H1 (cell line): ENCODE measurements at regions not wholly inside any gene's neighbourhood (a gene's known extent, or its start where the extent isn't known, plus 50 kb on each side); places are given as distances from the start of the nearest gene placed in this dataset.

Experiments used
- CTCF ChIA-PET: fragments of 300-600 bp; sonication (Branson Sonifier 250); formaldehyde crosslinking; loops from one replicate; lab custom pipeline; 2021; ENCODE audit not compliant: partially characterized antibody; lab: Charles Lee
- POLR2A ChIA-PET: fragments of 300-600 bp; sonication (Branson Sonifier 250); formaldehyde crosslinking; loops from one replicate; lab custom pipeline; 2021; ENCODE audit warnings: inconsistent platforms; ENCODE audit not compliant: partially characterized antibody; lab: Charles Lee
- DNase-seq, 2 experiments: peaks; one replicate each; pipeline versions ENCODE4 v3.0.0 to v3.0.0-alpha.2; 2010 to 2022; ENCODE audit warnings: low spot score in 2 of 2, low read depth in 1 of 2, mixed read lengths in 1 of 2
- FAIRE-seq: peaks from 2 replicates; lab custom pipeline; 2011; peaks lifted over from hg19 to GRCh38; lab: Jason Lieb, UNC
- H2AFZ ChIP-seq: 2 replicates; pipeline ENCODE4 v1.8.1; 2012; ENCODE audit warnings: low read length, inconsistent platforms
- H2AK5ac ChIP-seq: 2 replicates; pipeline ENCODE4 v1.6.1; 2013; ENCODE audit warnings: low read depth, low read length
- H2BK120ac ChIP-seq: replicated peaks from 2 replicates; pipeline ENCODE3; 2013; ENCODE audit warnings: low read depth, low read length, inconsistent platforms
- H2BK12ac ChIP-seq: 2 replicates; pipeline ENCODE4 v1.6.1; 2013; ENCODE audit warnings: low read depth, low read length
- H2BK15ac ChIP-seq: 2 replicates; pipeline ENCODE4 v1.6.1; 2013; ENCODE audit warnings: low read length
- H2BK20ac ChIP-seq: 2 replicates; pipeline ENCODE4 v1.6.1; 2013; ENCODE audit warnings: low read length
- H2BK5ac ChIP-seq: 2 replicates; pipeline ENCODE4 v1.6.1; 2013; ENCODE audit warnings: low read depth, low read length
- H3K14ac ChIP-seq: 2 replicates; pipeline ENCODE4 v1.6.1; 2013; ENCODE audit warnings: inconsistent platforms; ENCODE audit not compliant: insufficient read length
- H3K18ac ChIP-seq: 2 replicates; pipeline ENCODE4 v1.6.1; 2013; ENCODE audit warnings: low read length; ENCODE audit errors: extremely low read depth
- H3K23ac ChIP-seq: 2 replicates; pipeline ENCODE4 v1.6.1; 2013; ENCODE audit warnings: inconsistent platforms; ENCODE audit not compliant: insufficient read length
- H3K23me2 ChIP-seq: 2 replicates; pipeline ENCODE4 v1.6.1; 2013; ENCODE audit warnings: low read depth, low read length
- H3K27ac ChIP-seq: 2 replicates; pipeline ENCODE4 v1.6.1; 2011; ENCODE audit warnings: low read depth, low read length, inconsistent platforms
- H3K27me3 ChIP-seq, 4 experiments: replicated peaks in 1 of 4; 1 replicate in 1 of 4; 2 replicates in 3 of 4; pipeline versions ENCODE4 v1.6.1 to v1.8.1; 2011 to 2013; ENCODE audit warnings: low read length in 3 of 4, mild to moderate bottlenecking in 3 of 4, inconsistent platforms in 2 of 4, mixed read lengths in 2 of 4, moderate library complexity in 1 of 4; ENCODE audit not compliant: control insufficient read depth in 3 of 4, insufficient read depth in 3 of 4; ENCODE audit errors: extremely low read depth in 1 of 4
- H3K36me3 ChIP-seq, 4 experiments: 2 replicates each; pipeline versions ENCODE4 v1.6.1 to v1.8.1; 2011 to 2013; ENCODE audit warnings: mild to moderate bottlenecking in 4 of 4, low read length in 3 of 4, moderate library complexity in 2 of 4, control low read depth in 1 of 4, inconsistent platforms in 1 of 4; ENCODE audit not compliant: insufficient read depth in 4 of 4, control insufficient read depth in 2 of 4
- H3K4ac ChIP-seq: replicated peaks from 2 replicates; pipeline ENCODE3; 2013; ENCODE audit warnings: low read length, low read depth, mixed read lengths, inconsistent platforms; ENCODE audit not compliant: insufficient read length
- H3K4me1 ChIP-seq, 4 experiments: replicated peaks in 1 of 4; 1 replicate in 1 of 4; 2 replicates in 3 of 4; pipeline versions ENCODE4 v1.6.1 to v1.8.1; 2011 to 2013; ENCODE audit warnings: low read length in 3 of 4, inconsistent platforms in 2 of 4, mixed read lengths in 1 of 4; ENCODE audit not compliant: insufficient read depth in 4 of 4, control insufficient read depth in 3 of 4
- H3K4me2 ChIP-seq, 2 experiments: 2 replicates each; pipeline versions ENCODE4 v1.6.1 to v1.8.1; 2011 to 2013; ENCODE audit warnings: low read depth in 2 of 2, low read length in 2 of 2, control low read depth in 1 of 2, inconsistent platforms in 1 of 2, mild to moderate bottlenecking in 1 of 2; ENCODE audit not compliant: insufficient read depth in 1 of 2
- H3K4me3 ChIP-seq, 4 experiments: fragments of 200-600, 300-600 bp in 1 of 4; sonication (generic), shearing (Covaris generic), sonication (Bioruptor Twin) in 1 of 4; 2 replicates each; pipeline versions ENCODE4 v1.5.1 to v1.8.1; 2011 to 2016; ENCODE audit warnings: low read length in 4 of 4, low read depth in 3 of 4, control low read depth in 2 of 4, inconsistent platforms in 2 of 4, mild to moderate bottlenecking in 2 of 4, mixed read lengths in 1 of 4, moderate library complexity in 1 of 4; ENCODE audit not compliant: insufficient read depth in 2 of 4; ENCODE audit errors: extremely low read depth in 1 of 4
- H3K56ac ChIP-seq: replicated peaks from 2 replicates; pipeline ENCODE3; 2013; ENCODE audit warnings: low read depth, mild to moderate bottlenecking, mixed read lengths, low read length, inconsistent platforms; ENCODE audit not compliant: insufficient read length
- H3K79me1 ChIP-seq: 2 replicates; pipeline ENCODE4 v1.6.1; 2013; ENCODE audit warnings: low read depth, low read length, control low read depth
- H3K79me2 ChIP-seq, 2 experiments: 2 replicates each; pipeline versions ENCODE4 v1.6.1 to v1.8.1; 2012 to 2013; ENCODE audit warnings: low read length in 2 of 2, mild to moderate bottlenecking in 2 of 2, inconsistent platforms in 1 of 2; ENCODE audit not compliant: insufficient read depth in 2 of 2, control insufficient read depth in 1 of 2
- H3K9ac ChIP-seq, 4 experiments: replicated peaks in 1 of 4; 1 replicate in 1 of 4; 2 replicates in 3 of 4; pipeline versions ENCODE4 v1.6.1 to v1.8.1; 2011 to 2013; ENCODE audit warnings: low read depth in 3 of 4, low read length in 3 of 4, control low read depth in 2 of 4, mild to moderate bottlenecking in 2 of 4, moderate library complexity in 2 of 4, inconsistent platforms in 1 of 4; ENCODE audit errors: extremely low read depth in 1 of 4
- H3K9me3 ChIP-seq, 2 experiments: 2 replicates each; pipeline versions ENCODE4 v1.6.1 to v1.8.1; 2012 to 2013; ENCODE audit warnings: mild to moderate bottlenecking in 2 of 2, moderate library complexity in 2 of 2, control low read depth in 1 of 2, inconsistent platforms in 1 of 2, low read depth in 1 of 2, low read length in 1 of 2, mixed read lengths in 1 of 2; ENCODE audit not compliant: insufficient read depth in 2 of 2
- H4K20me1 ChIP-seq, 2 experiments: replicated peaks in 1 of 2; 2 replicates each; pipeline versions ENCODE3 to v1.8.1; 2011 to 2013; ENCODE audit warnings: inconsistent platforms in 2 of 2, low read length in 2 of 2, mild to moderate bottlenecking in 1 of 2; ENCODE audit not compliant: insufficient read depth in 2 of 2, control insufficient read depth in 1 of 2
- H4K5ac ChIP-seq: 2 replicates; pipeline ENCODE4 v1.6.1; 2013; ENCODE audit warnings: low read length, low read depth, mixed read lengths, inconsistent platforms; ENCODE audit not compliant: insufficient read length
- H4K8ac ChIP-seq: 2 replicates; pipeline ENCODE4 v1.8.0; 2013; ENCODE audit warnings: mild to moderate bottlenecking, moderate library complexity, low read length, inconsistent platforms; ENCODE audit not compliant: insufficient read depth; ENCODE audit errors: extremely low read depth
- H4K91ac ChIP-seq: replicated peaks from 2 replicates; pipeline ENCODE3; 2013; ENCODE audit warnings: low read length, mixed read lengths, inconsistent platforms; ENCODE audit not compliant: insufficient read length
- CTBP2 ChIP-seq: IDR thresholded peaks from 2 replicates; pipeline ENCODE4 v1.7.0; 2011; ENCODE audit warnings: borderline replicate concordance, mild to moderate bottlenecking, moderate library complexity, mixed read lengths, low read length; ENCODE audit not compliant: insufficient read depth, insufficient read length
- FOSL1 ChIP-seq: IDR thresholded peaks from 2 replicates; pipeline ENCODE4 v1.6.1; 2011; ENCODE audit warnings: mild to moderate bottlenecking, low read depth, low read length, moderate library complexity; ENCODE audit not compliant: insufficient read depth
- JUND ChIP-seq: IDR thresholded peaks from 2 replicates; pipeline ENCODE4 v1.6.1; 2011; ENCODE audit warnings: mild to moderate bottlenecking, improper control_type of control experiment, low read length
- TEAD4 ChIP-seq: IDR thresholded peaks from 2 replicates; pipeline ENCODE4 v1.6.1; 2012; ENCODE audit warnings: low read depth, low read length, inconsistent platforms, mixed read lengths
- WGBS, 2 experiments: shearing (Covaris generic) in 1 of 2; methylation state at CpG; one replicate each; pipeline versions ENCODE4 v1.1.6 to v1.1.7; 2013 to 2015; ENCODE audit warnings: low lambda C conversion rate in 2 of 2, mixed read lengths in 2 of 2, inconsistent platforms in 1 of 2, low coverage in 1 of 2, missing lambda C conversion rate in 1 of 2; ENCODE audit not compliant: insufficient replicate concordance in 2 of 2, insufficient coverage in 1 of 2, insufficient read length in 1 of 2; ENCODE audit errors: extremely low coverage in 1 of 2, missing lambda C conversion rate in 1 of 2; 5-methylcytosine and 5-hydroxymethylcytosine counted together
- TF ChIP-seq, protein P1 (sequence below): IDR thresholded peaks from 2 replicates; pipeline ENCODE4 v1.6.1; 2012; ENCODE audit warnings: inconsistent platforms

DNA sequence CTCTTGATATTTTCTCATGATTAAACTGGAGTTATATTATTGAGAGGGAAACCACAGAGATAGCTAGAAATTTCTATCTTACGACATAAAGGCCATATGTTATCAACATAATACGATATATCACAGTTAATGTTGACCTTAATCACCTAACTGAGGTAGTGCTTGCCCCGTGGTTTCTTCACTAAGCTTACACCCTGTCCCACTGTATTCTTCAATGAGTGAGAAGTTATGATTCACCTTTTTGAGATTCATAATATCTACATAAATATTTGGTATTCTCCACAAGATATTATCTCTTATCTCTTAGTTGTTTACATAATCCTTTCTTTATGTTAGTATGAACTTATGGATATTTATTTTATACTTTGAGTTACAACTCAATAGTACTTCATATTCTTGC is 1714.1 kb downstream of the BRINP3 start:
- Histone ChIP-seq H3K27ac (no peak overlapping the region), H3K9ac (no peak overlapping the region), H2BK5ac (no peak overlapping the region), H4K91ac (no peak overlapping the region), H3K79me2 (no peaks in the 10 kb centered on the region), H3K4me2 (no peak overlapping the region), H3K18ac (no peak overlapping the region), H3K4me1 (peaks cover 0 to 2% (median 0%) of the 10 kb centered on the region in 4 experiments; a peak in 1 of 7 replicates), H3K56ac (no peak overlapping the region), H4K5ac (no peak overlapping the region), H2BK15ac (no peak overlapping the region), H2BK12ac (no peak overlapping the region), H3K23ac (no peak overlapping the region), H2AFZ (no peak overlapping the region), H3K79me1 (no peaks in the 10 kb centered on the region), H4K8ac (no peak overlapping the region), H4K20me1 (no peaks in the 10 kb centered on the region), H2AK5ac (no peak overlapping the region), H3K4me3 (no peak overlapping the region), H3K4ac (no peak overlapping the region), H2BK120ac (no peak overlapping the region), H3K27me3 (no peaks in the 10 kb centered on the region), H2BK20ac (no peak overlapping the region), H3K23me2 (no peaks in the 10 kb centered on the region), H3K14ac (no peak overlapping the region), H3K36me3 (no peaks in the 10 kb centered on the region), H3K9me3 (no peaks in the 10 kb centered on the region)
- 93% methylated on average over 3 of the region's 3 CpGs; no CpG with 5 or more reads in 1 of the 2 experiments for WGBS, 2 experiments
- TF ChIP-seq JUND = no peak
- TF ChIP-seq CTBP2 = no peak
- TF ChIP-seq FOSL1 = no peak
- no peak for TF ChIP-seq TEAD4
- TF ChIP-seq, protein P1, sequence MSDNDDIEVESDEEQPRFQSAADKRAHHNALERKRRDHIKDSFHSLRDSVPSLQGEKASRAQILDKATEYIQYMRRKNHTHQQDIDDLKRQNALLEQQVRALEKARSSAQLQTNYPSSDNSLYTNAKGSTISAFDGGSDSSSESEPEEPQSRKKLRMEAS = no peak
- POLR2A ChIA-PET = no interaction called here
- CTCF ChIA-PET = interaction anchor here (1.3 kb wide), 1 partner anchor 19 kb away, joined by 3 read pairs; no protein-coding TSS in a partner anchor
- DNase-seq (no peak), FAIRE-seq (no peak)
